ENCODE measurements at regions not wholly inside any gene's neighbourhood (a gene's known extent, or its start where the extent isn't known, plus 50 kb on each side); places are given as distances from the start of the nearest gene placed in this dataset.
"Not testable (repeated sequence)": the region's sequence is repeated elsewhere in the genome, so short reads cannot be mapped to it uniquely, and the experiment has no call there.

DNA sequence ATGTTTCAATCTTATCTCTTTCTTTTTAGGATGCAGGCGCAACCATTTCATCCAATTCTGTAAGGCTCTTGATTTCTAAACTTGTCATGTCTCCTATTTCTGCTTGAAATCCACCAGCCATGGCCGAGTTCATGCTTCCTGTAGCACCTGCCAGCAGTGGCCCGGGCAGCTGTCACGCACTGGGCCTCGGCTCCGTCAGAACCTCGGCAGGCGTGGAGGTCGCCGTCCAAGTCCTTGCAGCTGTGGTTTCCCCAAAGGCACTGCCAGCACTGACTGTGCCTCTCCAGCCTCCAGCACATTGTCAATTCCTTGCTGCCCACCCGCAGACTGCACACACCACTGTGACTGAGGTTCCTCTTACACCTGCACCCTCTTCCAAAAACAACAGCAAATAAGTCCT lies 188.7 kb upstream of the SALL3 start:
- DNase-seq, result no peak

- DNase-seq, result no peak
These were observed 187.5 kb upstream of the SALL3 start for GRCh38 chr18:78792094-78792493.

GRCh38 chr18:78792736-78793135 lies 186.9 kb upstream of the SALL3 start:
- no peak for DNase-seq

GRCh38 chr18:78793313-78794070 lies 186.1 kb upstream of the SALL3 start:
- DNase-seq, result no peak

DNA sequence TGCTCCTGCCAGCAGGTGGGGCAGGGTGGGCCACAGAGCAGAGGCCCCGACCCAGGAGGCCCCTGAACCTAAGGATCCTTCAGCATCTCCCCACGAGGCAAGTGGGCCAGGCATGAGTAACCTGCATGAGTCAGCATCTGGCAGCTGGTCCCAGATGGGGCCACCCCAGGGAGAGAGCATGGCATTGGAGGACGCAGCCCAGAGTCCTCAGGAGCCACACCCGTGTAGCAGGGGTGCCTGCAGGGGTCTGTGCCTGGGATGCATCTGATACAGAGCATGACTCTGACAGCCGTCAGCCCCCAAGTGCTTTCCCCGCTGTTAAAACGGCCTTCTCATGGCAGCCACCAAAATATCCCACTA lies 185.6 kb upstream of the SALL3 start:
- no peak for DNase-seq

GRCh38 chr18:78796693-78797455 lies 182.7 kb upstream of the SALL3 start:
- DNase-seq, result no peak

- DNase-seq, result no peak
These were observed 182.1 kb upstream of the SALL3 start for GRCh38 chr18:78797499-78797898.

GRCh38 chr18:78798402-78799175 lies 181.0 kb upstream of the SALL3 start:
- no peak for DNase-seq

DNA sequence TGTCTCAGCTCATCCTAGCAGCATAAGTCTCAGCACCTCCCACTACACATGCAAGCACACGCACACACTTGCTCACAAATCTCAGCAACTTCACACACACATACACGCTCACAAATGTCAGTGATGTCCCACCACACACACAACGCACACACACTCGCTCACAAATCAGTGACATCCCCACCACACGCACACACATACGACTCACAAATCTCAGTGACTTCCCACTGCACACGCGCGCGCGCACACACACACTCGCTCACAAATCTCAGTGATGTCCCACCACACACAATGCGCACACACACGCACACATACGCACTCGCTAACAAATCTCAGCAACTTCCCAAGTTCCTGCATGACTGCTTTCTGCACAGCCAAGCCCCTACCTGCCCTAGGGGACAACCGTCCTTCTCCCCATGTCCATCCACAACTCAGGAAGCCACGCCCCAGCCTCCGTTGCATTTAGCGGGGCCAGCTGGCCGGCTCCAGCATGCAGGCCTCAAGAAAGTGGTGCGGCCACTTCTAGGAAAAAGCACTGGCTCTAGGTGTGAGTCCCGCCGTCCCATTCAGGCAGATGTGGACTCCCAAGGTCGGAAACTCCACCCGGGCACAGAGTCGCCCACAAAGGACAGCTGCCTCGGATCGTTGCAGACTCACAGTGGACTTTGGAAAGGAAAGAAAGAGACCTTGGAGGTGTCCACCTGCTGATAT lies 180.1 kb upstream of the SALL3 start:
- no peak for DNase-seq

DNA sequence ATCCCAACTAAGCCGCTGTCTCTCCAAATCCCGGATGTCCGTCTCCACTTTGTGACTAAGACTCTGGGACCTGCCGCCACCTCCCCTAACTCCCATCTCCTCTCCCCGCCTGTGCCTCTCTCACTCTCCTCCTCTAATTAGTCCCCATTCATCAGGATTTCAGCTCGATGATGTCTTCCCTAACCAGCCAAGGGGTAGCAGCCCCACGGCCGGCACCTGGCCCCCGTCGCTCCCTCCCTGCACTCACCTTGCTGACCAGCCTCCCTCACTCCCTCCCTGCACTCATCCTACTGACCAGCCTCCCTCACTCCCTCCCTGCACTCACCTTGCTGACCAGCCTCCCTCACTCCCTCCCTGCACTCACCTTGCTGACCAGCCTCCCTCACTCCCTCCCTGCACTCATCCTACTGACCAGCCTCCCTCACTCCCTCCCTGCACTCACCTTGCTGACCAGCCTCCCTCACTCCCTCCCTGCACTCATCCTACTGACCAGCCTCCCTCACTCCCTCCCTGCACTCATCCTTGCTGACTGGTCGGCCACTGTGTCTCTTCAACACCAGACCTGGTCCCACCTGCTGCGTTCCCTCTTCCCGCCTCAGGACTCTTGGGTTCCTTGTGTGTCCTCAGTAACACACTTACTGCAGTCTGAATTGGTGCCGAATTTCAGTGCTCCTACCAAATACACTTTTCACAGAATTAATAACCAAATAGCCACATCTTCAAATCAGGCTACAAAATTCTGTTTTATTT lies 179.3 kb upstream of the SALL3 start:
- DNase-seq, result not testable (repeated sequence)

DNA sequence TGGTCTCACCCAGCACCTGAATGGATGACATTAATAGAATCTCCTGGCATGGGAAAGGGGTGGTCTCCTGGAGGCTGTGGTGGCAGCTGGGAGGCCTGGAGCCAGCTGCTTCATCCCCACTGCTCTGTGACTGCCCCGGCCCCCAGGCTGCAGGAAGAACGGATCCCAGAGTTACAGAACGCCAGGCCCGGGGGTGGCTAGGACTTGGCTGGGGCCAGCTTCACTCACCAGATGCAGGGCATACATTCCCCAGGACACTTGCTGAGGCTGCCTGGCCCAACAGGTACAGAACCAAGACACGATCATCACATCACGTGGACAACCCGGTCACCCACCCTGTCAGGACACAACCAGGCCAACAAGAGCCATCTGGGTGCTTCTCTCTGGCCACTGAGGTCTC lies 178.6 kb upstream of the SALL3 start:
- DNase-seq, result no peak

- DNase-seq, result no peak
These were observed 176.5 kb upstream of the SALL3 start for GRCh38 chr18:78803104-78803503.

- DNase-seq, result no peak
These were observed 175.2 kb upstream of the SALL3 start for GRCh38 chr18:78804206-78805030.

GRCh38 chr18:78805840-78806239 lies 173.8 kb upstream of the SALL3 start:
- no peak for DNase-seq

GRCh38 chr18:78807668-78808067 lies 171.9 kb upstream of the SALL3 start:
- DNase-seq, result no peak

GRCh38 chr18:78809845-78810244 lies 169.8 kb upstream of the SALL3 start:
- no peak for DNase-seq

DNA sequence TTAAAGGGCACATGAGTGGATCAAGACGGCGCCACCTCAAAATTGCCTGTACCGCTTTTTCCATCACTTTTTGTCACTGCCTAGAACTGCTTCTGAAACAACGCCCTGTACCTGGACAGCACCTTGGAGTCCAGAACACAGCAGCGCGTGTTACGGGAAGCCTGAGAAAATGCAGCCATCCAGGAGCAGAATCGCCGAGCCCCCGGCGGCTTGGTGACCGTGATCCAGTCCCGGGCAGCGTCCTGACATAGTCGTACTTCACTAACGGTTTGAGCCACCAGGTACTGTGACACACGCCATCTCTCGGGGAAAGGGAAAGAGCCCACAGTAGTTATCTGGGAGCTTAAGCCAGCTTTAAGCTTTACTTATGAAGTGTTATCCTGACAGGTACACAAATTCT lies 168.9 kb upstream of the SALL3 start:
- DNase-seq, result no peak

- DNase-seq, result no peak
These were observed 167.6 kb upstream of the SALL3 start for GRCh38 chr18:78812067-78812466.

DNA sequence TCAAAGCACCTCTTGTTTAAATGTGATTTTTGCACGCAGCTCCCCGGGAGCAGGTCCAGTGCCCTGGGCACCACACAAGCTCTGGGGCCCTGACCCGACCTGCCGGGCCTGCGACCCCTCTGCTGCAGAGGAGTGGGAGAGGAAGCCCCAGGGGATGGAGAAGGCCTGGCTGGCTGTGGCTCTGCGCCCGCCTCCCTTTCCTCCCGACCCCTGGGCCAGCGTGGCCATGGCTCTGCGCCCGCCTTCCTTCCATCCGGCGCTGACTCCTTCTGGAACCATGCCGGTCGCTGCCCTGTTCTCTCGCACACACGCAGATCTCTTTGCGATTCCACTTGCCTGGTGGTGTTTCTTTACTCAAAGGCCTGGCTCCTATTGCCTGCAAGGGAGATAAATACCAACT lies 166.5 kb upstream of the SALL3 start:
- no peak for DNase-seq

DNA sequence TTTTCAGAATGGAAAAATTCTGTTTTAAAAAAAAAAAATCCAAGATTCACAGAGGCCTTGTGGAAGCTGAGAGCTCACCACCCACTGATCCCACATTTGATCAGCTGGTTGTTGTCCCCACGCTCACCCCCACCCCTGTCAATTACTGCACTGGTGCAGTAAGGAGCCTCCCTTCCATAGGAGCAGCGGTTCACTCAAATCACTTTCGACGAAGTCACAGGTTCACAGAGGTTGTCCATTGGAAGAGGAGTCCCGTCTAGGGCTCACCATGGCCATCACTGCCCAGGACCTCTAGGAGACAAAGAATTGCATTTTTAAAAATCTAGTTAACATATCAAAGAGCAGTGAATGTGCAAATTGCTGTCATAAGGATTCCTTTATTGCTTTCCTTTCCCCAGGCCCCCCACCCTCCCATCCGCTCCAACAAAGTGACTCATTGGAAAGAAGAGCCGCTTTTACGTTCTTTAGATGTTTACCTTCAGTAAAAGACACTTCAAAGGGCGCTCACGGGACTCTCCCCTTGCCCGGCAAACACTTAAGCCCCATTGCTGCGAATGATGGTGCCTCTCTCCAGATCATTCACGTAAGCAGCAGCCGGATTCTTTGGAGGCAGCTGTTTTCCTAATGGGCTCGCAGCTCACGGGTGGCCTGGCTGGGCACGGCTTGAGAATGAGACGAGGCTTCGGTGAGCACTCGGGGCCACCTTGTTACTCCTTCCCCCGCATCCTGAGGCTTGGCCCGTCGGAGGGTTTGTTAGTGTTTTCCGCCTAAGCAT lies 165.5 kb upstream of the SALL3 start:
- DNase-seq, result no peak

GRCh38 chr18:78814766-78815165 lies 164.9 kb upstream of the SALL3 start:
- no peak for DNase-seq
